Epithelial cell of proximal tubule (primary cell): ENCODE measurements at regions not wholly inside any gene's neighbourhood (a gene's known extent, or its start where the extent isn't known, plus 50 kb on each side); places are given as distances from the start of the nearest gene placed in this dataset.

Experiments
- DNase-seq: peaks from one replicate; pipeline ENCODE4 v3.0.0-alpha.2; 2011; ENCODE audit warnings: low read depth
- H3K4me3 ChIP-seq: 2 replicates; pipeline ENCODE4 v1.5.1; 2011; ENCODE audit warnings: low read depth, mild to moderate bottlenecking, low read length
- TF ChIP-seq, protein P1 (sequence below): conservative IDR thresholded peaks from 2 replicates; pipeline ENCODE4 v1.5.1; 2012; ENCODE audit warnings: low read depth, mild to moderate bottlenecking, low read length

DNA sequence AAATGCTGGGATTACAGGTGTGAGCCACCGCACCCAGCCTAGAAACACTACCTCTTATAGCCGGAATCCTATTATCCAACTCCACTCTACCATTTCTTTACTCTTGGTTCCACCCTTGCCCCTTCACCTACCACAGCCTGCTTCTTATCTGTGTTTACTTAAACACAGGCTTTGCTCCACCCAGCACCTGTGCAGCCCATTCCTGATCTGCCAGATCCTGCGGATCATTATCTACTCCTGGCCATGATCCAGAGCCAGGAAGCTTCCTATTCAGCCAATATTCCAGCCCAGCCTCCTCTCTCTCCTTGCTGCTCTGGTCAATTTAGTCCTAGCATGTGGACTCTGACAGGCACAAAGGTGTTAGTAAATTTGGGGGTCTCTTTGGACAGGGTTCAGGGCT, 98.8 kb upstream of the MED13 start:
- DNase-seq: no peak
- TF ChIP-seq, protein P1, sequence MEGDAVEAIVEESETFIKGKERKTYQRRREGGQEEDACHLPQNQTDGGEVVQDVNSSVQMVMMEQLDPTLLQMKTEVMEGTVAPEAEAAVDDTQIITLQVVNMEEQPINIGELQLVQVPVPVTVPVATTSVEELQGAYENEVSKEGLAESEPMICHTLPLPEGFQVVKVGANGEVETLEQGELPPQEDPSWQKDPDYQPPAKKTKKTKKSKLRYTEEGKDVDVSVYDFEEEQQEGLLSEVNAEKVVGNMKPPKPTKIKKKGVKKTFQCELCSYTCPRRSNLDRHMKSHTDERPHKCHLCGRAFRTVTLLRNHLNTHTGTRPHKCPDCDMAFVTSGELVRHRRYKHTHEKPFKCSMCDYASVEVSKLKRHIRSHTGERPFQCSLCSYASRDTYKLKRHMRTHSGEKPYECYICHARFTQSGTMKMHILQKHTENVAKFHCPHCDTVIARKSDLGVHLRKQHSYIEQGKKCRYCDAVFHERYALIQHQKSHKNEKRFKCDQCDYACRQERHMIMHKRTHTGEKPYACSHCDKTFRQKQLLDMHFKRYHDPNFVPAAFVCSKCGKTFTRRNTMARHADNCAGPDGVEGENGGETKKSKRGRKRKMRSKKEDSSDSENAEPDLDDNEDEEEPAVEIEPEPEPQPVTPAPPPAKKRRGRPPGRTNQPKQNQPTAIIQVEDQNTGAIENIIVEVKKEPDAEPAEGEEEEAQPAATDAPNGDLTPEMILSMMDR: no peak
- H3K4me3 ChIP-seq: no peak overlapping the region

DNA sequence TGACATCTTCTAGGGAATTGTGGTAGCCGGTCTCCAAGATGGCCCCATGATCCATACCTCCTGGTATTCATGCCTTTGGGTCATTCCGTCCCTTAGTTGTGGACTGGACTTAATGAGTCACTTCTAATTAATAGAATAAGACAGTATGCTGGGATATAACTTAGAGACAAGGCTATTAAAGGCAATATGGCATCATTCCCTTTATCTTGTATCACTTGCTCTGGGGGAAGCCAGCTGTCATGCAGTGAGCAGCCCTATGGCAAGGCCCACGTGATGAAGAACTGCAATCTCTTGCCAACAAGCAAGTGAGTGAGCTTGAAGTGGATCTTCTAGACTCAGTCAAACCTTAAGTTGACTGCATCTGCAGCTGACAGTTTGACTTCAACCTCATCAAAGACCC, 97.8 kb upstream of the MED13 start:
- TF ChIP-seq, protein P1: no peak
- H3K4me3 ChIP-seq: no peak overlapping the region
- DNase-seq: no peak

DNA sequence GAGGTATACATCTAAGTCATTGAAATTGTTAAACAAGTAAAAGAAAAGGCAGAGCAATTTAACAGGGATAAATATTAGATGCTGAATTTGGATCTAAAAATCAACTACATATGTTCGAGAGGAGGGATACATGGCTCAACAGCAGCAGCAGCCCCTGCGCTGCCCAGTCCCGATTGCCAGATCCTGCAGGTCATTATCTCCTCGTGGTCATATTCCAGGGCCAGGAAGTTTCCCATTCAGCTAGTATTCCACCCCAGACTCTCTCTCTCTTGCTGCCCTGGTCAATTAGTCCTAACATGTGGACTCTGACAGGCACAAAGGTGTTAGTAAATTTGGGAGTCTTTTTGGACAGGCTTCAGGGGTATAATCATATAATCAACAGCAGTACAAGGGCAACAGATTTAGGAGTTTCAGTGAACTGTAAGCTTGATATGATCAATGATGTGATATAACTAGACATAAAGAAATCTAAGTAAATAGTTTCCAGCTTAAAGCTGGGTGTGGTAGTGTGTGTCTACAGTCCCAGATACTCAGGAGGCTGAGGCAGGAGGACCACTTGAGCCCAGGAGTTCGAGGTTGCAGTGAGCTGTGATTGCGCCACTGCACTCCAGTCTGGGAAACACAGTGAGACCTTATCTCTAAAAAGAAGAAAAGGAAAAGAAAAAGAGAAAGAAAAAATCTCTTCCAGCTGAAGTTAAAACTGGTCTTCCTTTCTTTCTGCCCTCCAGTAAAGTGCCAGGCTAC, 96.5 kb upstream of the MED13 start:
- TF ChIP-seq, protein P1: no peak
- no peak for DNase-seq
- no peak overlapping the region for H3K4me3 ChIP-seq

DNA sequence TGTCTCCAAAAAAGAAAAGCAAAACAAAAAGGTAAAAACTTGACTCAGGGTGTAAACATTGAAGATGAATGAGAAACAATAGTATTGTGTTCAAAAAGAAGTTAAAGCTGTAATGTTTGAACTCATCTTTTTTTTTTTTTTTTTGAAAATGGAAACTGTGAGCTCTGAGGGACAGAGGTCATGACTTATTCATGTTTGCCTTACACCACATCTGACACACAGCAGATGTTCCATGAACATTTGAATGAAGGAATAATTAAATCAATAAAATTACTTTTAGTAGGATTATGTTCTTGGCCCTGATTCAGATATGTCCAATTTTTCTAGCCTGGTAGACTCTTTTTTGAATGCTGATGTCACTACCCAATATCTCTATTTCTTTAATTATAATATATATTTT, 95.7 kb upstream of the MED13 start:
- no peak for DNase-seq
- no peak overlapping the region for H3K4me3 ChIP-seq
- TF ChIP-seq, protein P1: no peak

DNA sequence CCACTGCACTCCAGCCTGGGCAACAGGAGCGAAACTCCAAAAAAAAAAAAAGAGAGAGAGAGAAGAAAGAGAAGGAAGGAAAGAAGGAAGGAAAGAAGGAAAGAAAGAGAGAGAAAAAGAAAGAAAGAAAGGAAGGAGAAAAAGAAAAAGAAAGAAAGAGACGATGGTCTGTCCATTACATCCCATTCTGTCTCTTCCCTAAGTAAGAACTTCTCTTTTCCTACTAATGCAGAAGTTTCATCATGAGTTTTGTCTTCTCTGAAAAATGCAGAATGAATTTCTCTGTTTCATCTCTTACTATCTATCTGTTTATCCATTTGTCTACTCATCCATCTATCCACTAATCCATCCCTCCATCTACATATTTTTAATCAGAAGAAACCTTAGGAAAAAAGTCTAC, 94.9 kb upstream of the MED13 start:
- H3K4me3 ChIP-seq: no peak overlapping the region
- DNase-seq: no peak
- TF ChIP-seq, protein P1: no peak

DNA sequence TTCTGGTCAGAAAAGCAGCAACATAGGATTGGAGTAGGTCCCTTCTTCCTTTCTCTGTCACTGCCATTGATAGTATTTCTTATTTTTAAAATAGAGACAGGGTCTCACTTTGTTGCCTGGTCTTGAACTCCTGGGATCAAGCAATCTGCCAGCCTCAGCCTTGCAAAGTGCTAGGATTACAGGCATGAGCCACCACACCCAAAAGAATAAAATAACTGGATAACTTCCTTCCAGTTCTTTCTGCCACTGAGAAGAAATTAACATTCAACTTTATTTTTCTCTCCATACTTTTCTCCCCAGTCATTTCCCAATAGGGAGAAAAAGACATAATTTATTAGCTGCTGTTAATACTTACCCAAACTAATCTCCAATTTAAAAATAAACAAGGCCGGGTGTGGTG, 91.9 kb upstream of the MED13 start:
- H3K4me3 ChIP-seq: no peak overlapping the region
- no peak for DNase-seq
- TF ChIP-seq, protein P1: no peak

DNA sequence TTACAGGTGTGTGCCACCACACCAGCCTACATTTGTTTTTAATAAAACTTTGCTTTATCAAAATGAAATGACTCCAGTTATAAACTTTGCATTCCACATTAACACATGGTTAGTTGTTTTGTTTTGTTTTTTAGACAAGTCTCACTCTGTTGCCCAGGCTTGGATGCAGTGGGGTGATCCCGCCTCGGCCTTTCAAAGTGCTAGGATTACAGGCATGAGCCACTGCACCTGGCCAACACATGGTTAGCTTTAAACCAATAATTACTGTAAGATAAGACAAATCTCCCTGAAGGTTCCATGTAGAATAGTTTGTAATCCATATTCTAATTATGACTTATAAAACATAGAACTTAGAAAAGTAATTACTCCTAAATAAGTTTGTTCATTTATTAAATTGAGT, 89.8 kb upstream of the MED13 start:
- H3K4me3 ChIP-seq: no peak overlapping the region
- TF ChIP-seq, protein P1: no peak
- DNase-seq: no peak
